ENCODE measurements at regions not wholly inside any gene's neighbourhood (a gene's known extent, or its start where the extent isn't known, plus 50 kb on each side); places are given as distances from the start of the nearest gene placed in this dataset.

DNA sequence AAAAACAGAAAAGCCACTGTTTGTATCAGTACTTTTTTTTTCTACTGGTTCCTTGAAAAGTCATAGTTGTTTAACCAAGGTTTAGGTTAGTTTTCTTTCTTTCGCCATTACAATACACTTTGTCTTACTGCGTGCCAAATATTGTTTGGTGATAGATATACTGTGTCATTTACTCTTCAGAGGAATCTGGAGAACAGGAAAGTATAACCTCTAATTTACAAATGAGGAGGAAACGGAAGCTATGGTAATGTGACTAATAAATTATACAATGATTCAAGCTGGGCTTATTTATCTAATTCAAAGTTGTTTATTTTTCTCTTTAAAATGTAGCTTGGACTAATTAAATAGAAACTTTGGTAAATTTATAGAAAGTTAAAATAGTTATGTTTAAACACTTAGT, 96.2 kb upstream of the ROBO2 start:
- TF ChIP-seq ZFP3 (CRISPR knock-in tag; IDR thresholded peaks at IDR 0.05), result no peak
- TF ChIP-seq, protein P1, sequence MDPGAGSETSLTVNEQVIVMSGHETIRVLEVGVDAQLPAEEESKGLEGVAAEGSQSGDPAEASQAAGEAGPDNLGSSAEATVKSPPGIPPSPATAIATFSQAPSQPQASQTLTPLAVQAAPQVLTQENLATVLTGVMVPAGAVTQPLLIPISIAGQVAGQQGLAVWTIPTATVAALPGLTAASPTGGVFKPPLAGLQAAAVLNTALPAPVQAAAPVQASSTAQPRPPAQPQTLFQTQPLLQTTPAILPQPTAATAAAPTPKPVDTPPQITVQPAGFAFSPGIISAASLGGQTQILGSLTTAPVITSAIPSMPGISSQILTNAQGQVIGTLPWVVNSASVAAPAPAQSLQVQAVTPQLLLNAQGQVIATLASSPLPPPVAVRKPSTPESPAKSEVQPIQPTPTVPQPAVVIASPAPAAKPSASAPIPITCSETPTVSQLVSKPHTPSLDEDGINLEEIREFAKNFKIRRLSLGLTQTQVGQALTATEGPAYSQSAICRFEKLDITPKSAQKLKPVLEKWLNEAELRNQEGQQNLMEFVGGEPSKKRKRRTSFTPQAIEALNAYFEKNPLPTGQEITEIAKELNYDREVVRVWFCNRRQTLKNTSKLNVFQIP (CRISPR knock-in tag; IDR thresholded peaks at IDR 0.05; ENCODE audit: borderline replicate concordance, low read depth), result no peak
- no peak for TF ChIP-seq ESRRG (CRISPR knock-in tag; IDR thresholded peaks at IDR 0.05)
- TF ChIP-seq ZFP30 (CRISPR knock-in tag; IDR thresholded peaks at IDR 0.05), result no peak

Measured in SK-N-SH treated with all-trans-retinoic acid at 6 μM for 48 hours (cell line).